CD4-positive, alpha-beta memory T cell (primary cell): ENCODE measurements at regions not wholly inside any gene's neighbourhood (a gene's known extent, or its start where the extent isn't known, plus 50 kb on each side); places are given as distances from the start of the nearest gene placed in this dataset.
"Not testable (repeated sequence)": the region's sequence is repeated elsewhere in the genome, so short reads cannot be mapped to it uniquely, and the experiment has no call there.

ENCODE experiments used
- CTCF ChIA-PET: fragments of 350-600 bp; sonication (Branson Sonifier 250); formaldehyde crosslinking; loops from one replicate; lab custom pipeline; 2021; ENCODE audit warnings: inconsistent platforms; ENCODE audit not compliant: partially characterized antibody; lab: Charles Lee
- POLR2A ChIA-PET: fragments of 350-600 bp; sonication (Branson Sonifier 250); formaldehyde crosslinking; loops from one replicate; lab custom pipeline; 2021; ENCODE audit not compliant: partially characterized antibody; lab: Charles Lee
- DNase-seq, 5 donors: peaks; one replicate each; pipeline versions ENCODE4 v3.0.0 to v3.0.0-alpha.2; 2020 to 2022; ENCODE audit warnings: mixed read lengths in 1 of 5
- H3K27ac ChIP-seq: one replicate; pipeline ENCODE4 v1.7.0; 2013; ENCODE audit warnings: low read depth, low read length
- H3K27me3 ChIP-seq: 2 replicates; pipeline ENCODE4 v1.7.0; 2013; ENCODE audit warnings: mild to moderate bottlenecking, low read length, moderate library complexity; ENCODE audit not compliant: insufficient read depth
- H3K36me3 ChIP-seq: 2 replicates; pipeline ENCODE4 v1.7.0; 2013; ENCODE audit warnings: mild to moderate bottlenecking, low read length, moderate library complexity; ENCODE audit not compliant: insufficient read depth
- H3K4me1 ChIP-seq: 2 replicates; pipeline ENCODE4 v1.7.0; 2013; ENCODE audit warnings: mild to moderate bottlenecking, low read length, moderate library complexity; ENCODE audit not compliant: insufficient read depth
- H3K4me3 ChIP-seq, 2 donors: one replicate each; pipeline ENCODE4 v1.7.0; 2013; ENCODE audit warnings: low read length in 2 of 2, mild to moderate bottlenecking in 1 of 2
- H3K9me3 ChIP-seq, 2 donors: one replicate each; pipeline ENCODE4 v1.7.0; 2013; ENCODE audit warnings: low read length in 2 of 2, control low read depth in 1 of 2; ENCODE audit not compliant: control insufficient read depth in 1 of 2
- H3K27ac Mint-ChIP-seq, 7 donors: one replicate each; pipeline ENCODE4 v1.8.0; 2020 to 2021; ENCODE audit warnings: mixed read lengths in 7 of 7, mild to moderate bottlenecking in 6 of 7, inconsistent platforms in 3 of 7, moderate library complexity in 3 of 7
- H3K27me3 Mint-ChIP-seq, 2 donors: one replicate each; pipeline ENCODE4 v1.8.0; 2020 to 2021; ENCODE audit warnings: mixed read lengths in 2 of 2
- H3K36me3 Mint-ChIP-seq, 2 donors: one replicate each; pipeline ENCODE4 v1.8.0; 2020 to 2021; ENCODE audit warnings: mixed read lengths in 2 of 2, inconsistent platforms in 1 of 2, mild to moderate bottlenecking in 1 of 2
- H3K4me1 Mint-ChIP-seq, 4 donors: one replicate each; pipeline ENCODE4 v1.8.0; 2020 to 2021; ENCODE audit warnings: mixed read lengths in 4 of 4, mild to moderate bottlenecking in 1 of 4
- H3K4me3 Mint-ChIP-seq, 8 donors: one replicate each; pipeline ENCODE4 v1.8.0; 2020 to 2021; ENCODE audit warnings: mixed read lengths in 8 of 8, mild to moderate bottlenecking in 7 of 8, moderate library complexity in 6 of 8, inconsistent platforms in 3 of 8
- H3K9me3 Mint-ChIP-seq, 8 donors: one replicate each; pipeline ENCODE4 v1.8.0; 2020 to 2021; ENCODE audit warnings: mixed read lengths in 8 of 8, mild to moderate bottlenecking in 5 of 8, inconsistent platforms in 3 of 8, moderate library complexity in 1 of 8
- intact Hi-C: fragments of 100-400 bp; cut with micrococcal nuclease; formaldehyde crosslinking; loops from one replicate; pipeline ENCODE4 v1.15.1; 2023

DNA sequence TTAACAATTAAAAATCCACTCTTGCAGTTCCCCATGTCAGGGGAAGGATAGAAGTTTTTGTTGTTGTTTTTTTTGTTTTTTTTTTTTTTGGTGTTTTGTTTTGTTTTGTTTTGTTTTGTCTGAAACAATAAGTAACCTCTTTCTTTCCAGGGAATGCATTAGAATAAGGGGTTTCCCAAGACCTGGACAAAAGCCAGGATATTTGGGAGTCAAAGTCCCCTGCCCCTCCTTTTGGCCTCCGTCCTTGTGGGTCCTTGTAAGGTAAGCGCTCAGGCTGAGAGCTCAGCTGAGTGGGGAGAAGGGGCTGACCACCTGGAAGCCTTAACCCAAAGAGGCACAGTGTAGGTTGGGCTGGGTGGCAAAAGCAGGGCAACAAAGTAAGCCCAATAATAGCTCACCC, 515.4 kb downstream of the SOX6 start:
- H3K27ac ChIP-seq, result no peak overlapping the region
- Mint-ChIP-seq H3K9me3 (no peaks in the 10 kb centered on the region), H3K4me1 (no peaks in the 10 kb centered on the region), H3K36me3 (no peaks in the 10 kb centered on the region), H3K27me3 (peaks cover 0 to 2% of the 10 kb centered on the region in 2 donors), H3K4me3 (no peak overlapping the region), H3K27ac (no peak overlapping the region)
- ChIA-PET POLR2A (no interaction called here), CTCF (no interaction called here)
- H3K4me3 ChIP-seq, result no peak overlapping the region
- no peaks in the 10 kb centered on the region for H3K36me3 ChIP-seq
- no peaks in the 10 kb centered on the region for H3K9me3 ChIP-seq
- no peak for DNase-seq
- no peaks in the 10 kb centered on the region for H3K4me1 ChIP-seq
- no peaks in the 10 kb centered on the region for H3K27me3 ChIP-seq
- intact Hi-C loops, result no loop called here

DNA sequence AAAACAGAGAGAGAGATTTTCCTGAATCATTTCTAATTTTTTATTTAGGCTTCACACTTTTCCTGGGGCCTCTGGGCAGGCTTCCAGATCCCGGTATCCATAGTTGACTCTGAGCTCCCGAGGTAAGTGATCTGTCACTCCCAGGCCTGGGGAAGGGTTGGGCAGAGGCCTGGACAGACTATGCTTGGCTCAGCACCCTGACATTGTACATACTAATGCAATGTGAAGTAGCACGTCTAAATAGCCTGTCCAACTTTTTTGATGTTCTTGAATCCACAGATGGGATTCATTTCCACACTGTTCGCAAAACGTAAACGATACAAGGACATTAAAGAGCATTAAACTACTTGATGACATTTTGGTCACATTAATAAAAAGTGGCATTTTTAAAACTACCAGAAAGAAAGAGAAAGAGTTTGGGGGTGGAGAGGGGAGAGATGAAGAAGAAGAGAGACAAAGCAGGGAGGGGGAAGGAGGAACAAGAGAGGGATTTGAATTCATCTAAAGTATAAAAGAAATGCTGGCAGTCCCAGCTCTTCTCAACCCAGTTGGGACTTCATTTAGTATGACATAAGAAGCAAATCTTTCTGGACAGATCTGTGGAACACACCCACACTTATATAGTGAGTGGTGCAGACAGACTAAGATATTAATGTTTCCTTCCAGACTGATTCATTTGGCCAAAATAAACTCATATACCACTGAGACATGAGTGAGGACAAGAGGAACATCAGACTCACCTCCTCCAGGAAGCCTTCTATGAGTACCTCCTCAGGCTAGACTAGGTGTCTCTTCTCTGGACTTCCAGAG, 514.2 kb downstream of the SOX6 start:
- CTCF ChIA-PET, result interaction anchor here (1.0 kb wide), 1 partner anchor 9 kb away, joined by 3 read pairs; no protein-coding TSS in a partner anchor
- Mint-ChIP-seq H3K27me3 (peaks cover 0 to 2% of the 10 kb centered on the region in 2 donors), H3K9me3 (no peaks in the 10 kb centered on the region), H3K4me3 (no peak overlapping the region), H3K4me1 (no peaks in the 10 kb centered on the region), H3K27ac (no peak overlapping the region), H3K36me3 (no peaks in the 10 kb centered on the region)
- Histone ChIP-seq H3K9me3 (no peaks in the 10 kb centered on the region), H3K4me1 (no peaks in the 10 kb centered on the region), H3K27me3 (no peaks in the 10 kb centered on the region), H3K36me3 (no peaks in the 10 kb centered on the region), H3K4me3 (no peak overlapping the region), H3K27ac (no peak overlapping the region)
- DNase-seq, result no peak
- intact Hi-C loops, result no loop called here
- POLR2A ChIA-PET, result no interaction called here

DNA sequence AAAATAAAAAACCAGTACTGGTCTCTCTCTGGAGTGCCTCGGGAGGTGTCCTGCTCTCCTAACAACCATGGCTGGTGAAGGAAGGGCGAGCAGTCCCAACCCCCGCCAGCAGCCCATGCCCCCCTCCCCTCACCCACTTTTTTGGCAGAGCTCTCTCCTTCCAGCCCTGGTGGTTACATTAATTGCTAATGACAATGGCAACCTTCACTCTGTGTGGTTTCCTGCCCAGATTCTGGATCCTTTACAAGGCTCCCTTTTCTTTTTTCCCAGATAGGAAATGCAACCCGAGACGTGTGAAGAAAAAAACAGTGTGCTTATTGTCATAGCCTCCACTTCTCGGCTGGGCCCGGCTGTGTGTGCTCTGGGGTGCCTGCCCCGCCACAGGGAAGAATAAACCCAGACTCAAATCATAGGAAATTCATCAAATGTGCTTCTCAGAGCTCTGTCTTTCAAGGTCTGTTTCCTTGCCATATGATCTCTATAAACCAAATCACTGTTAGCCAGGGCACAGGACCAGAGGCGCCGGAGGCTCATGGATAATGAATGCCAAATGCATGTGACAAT, 513.0 kb downstream of the SOX6 start:
- DNase-seq, result no peak
- H3K27ac ChIP-seq, result no peak overlapping the region
- H3K9me3 ChIP-seq, result no peaks in the 10 kb centered on the region
- H3K36me3 Mint-ChIP-seq, result no peaks in the 10 kb centered on the region
- no peak overlapping the region for H3K4me3 ChIP-seq
- H3K4me1 Mint-ChIP-seq, result no peaks in the 10 kb centered on the region
- peaks cover 0 to 2% of the 10 kb centered on the region in 2 donors for H3K27me3 Mint-ChIP-seq
- H3K4me3 Mint-ChIP-seq, result no peak overlapping the region
- intact Hi-C loops, result no loop called here
- no peaks in the 10 kb centered on the region for H3K27me3 ChIP-seq
- H3K36me3 ChIP-seq, result no peaks in the 10 kb centered on the region
- no peaks in the 10 kb centered on the region for H3K4me1 ChIP-seq
- ChIA-PET POLR2A (no interaction called here), CTCF (no interaction called here)
- H3K27ac Mint-ChIP-seq, result no peak overlapping the region
- no peaks in the 10 kb centered on the region for H3K9me3 Mint-ChIP-seq

DNA sequence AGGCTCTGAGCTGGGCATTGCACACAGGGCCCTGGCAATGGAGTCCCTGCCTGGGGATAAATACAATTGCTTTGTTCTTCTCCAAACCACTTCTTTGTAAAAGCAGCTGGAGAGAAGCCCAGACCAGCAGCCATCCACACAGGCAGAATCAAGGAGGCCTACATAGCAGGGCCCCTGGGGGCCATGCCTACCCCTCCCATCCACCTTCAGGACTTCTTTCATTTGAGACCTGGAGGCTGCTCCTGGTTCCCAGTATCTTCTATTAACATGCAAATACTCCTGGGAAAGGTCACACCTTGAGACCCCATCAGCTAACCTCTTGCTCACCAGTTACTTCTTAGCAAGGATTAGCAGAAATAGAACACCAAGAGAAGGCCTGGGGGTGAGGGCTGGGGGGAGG, 511.1 kb downstream of the SOX6 start:
- DNase-seq, result no peak
- H3K4me3 ChIP-seq, result no peak overlapping the region
- H3K27me3 ChIP-seq, result no peaks in the 10 kb centered on the region
- peaks cover 2% of the 10 kb centered on the region in 2 donors for H3K27me3 Mint-ChIP-seq
- H3K9me3 ChIP-seq, result no peaks in the 10 kb centered on the region
- ChIA-PET CTCF (no interaction called here), POLR2A (no interaction called here)
- no peaks in the 10 kb centered on the region for H3K36me3 ChIP-seq
- no peaks in the 10 kb centered on the region for H3K4me1 ChIP-seq
- H3K36me3 Mint-ChIP-seq, result no peaks in the 10 kb centered on the region
- intact Hi-C loops, result no loop called here
- H3K4me3 Mint-ChIP-seq, result no peak overlapping the region
- H3K4me1 Mint-ChIP-seq, result no peaks in the 10 kb centered on the region
- H3K27ac ChIP-seq, result no peak overlapping the region
- no peaks in the 10 kb centered on the region for H3K9me3 Mint-ChIP-seq
- no peak overlapping the region for H3K27ac Mint-ChIP-seq

DNA sequence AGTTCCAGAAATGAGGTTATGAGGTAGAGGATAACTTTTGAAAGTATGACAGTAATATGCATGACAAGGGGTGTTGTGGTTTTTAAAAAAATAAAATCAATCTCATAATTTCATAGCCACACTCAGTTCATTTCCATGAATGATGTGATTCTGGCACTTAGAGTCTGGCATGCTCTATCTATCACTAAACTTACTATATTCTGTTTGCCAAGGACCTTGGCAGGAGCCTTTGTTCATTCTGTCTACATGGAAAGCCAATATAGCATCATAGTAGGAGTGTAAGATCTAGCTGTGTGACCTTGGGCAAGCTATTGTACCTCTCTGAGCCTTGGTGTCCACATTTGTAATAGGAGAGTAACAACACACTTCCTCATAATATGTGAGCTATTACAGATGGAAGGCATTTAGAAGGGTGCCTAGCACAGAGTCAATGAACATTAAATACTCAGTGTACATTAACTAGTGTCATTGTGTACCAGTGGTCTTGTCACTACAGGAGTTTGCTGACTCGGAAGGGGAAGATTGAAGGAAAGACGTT, 507.6 kb downstream of the SOX6 start:
- Mint-ChIP-seq H3K36me3 (no peaks in the 10 kb centered on the region), H3K9me3 (peaks cover 0 to 4% (median 0%) of the 10 kb centered on the region in 8 donors), H3K4me3 (no peak overlapping the region), H3K27me3 (peaks cover 2% of the 10 kb centered on the region in 2 donors), H3K27ac (no peak overlapping the region), H3K4me1 (no peaks in the 10 kb centered on the region)
- DNase-seq, result no peak
- Histone ChIP-seq H3K27ac (no peak overlapping the region), H3K27me3 (no peaks in the 10 kb centered on the region), H3K36me3 (no peaks in the 10 kb centered on the region), H3K4me1 (no peaks in the 10 kb centered on the region), H3K9me3 (no peaks in the 10 kb centered on the region), H3K4me3 (no peak overlapping the region)
- POLR2A ChIA-PET, result no interaction called here
- intact Hi-C loops, result no loop called here
- CTCF ChIA-PET, result no interaction called here

DNA sequence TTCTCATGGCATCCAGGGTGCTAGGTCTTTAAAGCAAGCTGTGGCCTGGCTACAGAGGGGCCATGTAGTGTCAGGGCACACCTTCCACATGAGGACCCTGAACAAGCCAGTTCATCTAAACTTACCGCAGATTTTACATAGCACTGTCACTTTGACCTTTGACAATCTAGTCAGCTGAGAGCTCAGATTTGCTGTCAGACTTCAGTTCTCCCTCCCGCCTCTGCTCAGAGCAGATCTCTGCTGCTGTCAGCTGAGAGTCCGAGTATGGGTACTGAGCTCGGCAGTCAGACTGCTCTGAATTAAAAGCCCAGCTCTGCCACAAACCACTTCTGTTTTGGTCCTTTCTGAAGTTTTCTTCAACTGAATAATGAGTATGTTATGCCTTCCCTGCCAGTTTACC, 507.1 kb downstream of the SOX6 start:
- Histone ChIP-seq H3K27ac (no peak overlapping the region), H3K36me3 (no peaks in the 10 kb centered on the region), H3K9me3 (no peaks in the 10 kb centered on the region), H3K4me3 (no peak overlapping the region), H3K27me3 (no peaks in the 10 kb centered on the region), H3K4me1 (no peaks in the 10 kb centered on the region)
- Mint-ChIP-seq H3K27ac (no peak overlapping the region), H3K9me3 (peaks cover 0 to 4% (median 0%) of the 10 kb centered on the region in 8 donors), H3K27me3 (peaks cover 0 to 2% of the 10 kb centered on the region in 2 donors), H3K4me1 (no peaks in the 10 kb centered on the region), H3K36me3 (no peaks in the 10 kb centered on the region), H3K4me3 (no peak overlapping the region)
- no peak for DNase-seq
- intact Hi-C loops, result no loop called here
- POLR2A ChIA-PET, result no interaction called here
- CTCF ChIA-PET, result no interaction called here

DNA sequence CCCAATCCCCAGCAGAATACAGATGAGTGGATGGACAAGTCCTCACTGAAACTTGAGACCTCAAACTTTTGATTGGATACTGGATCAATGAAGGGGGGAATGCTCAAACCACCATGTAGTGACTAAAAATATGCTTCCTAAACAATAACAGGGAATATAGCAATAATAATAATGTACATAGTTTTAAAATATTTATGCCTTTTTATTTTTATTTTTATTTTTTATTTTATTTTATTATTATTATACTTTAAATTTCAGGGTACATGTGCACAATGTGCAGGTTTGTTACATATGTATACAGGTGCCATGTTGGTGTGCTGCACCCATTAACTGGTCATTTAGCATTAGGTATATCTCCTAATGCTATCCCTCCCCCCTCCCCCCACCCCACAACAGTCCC, 506.0 kb downstream of the SOX6 start:
- H3K27ac Mint-ChIP-seq, POLR2A ChIA-PET, DNase-seq, H3K27ac ChIP-seq, H3K4me1 Mint-ChIP-seq, H3K4me1 ChIP-seq, H3K27me3 Mint-ChIP-seq, H3K4me3 ChIP-seq, H3K9me3 ChIP-seq, H3K27me3 ChIP-seq, CTCF ChIA-PET, H3K36me3 Mint-ChIP-seq, H3K4me3 Mint-ChIP-seq, intact Hi-C loops, H3K36me3 ChIP-seq, H3K9me3 Mint-ChIP-seq: not testable (repeated sequence)
